OCI-LY1 (cell line): ENCODE measurements at regions not wholly inside any gene's neighbourhood (a gene's known extent, or its start where the extent isn't known, plus 50 kb on each side); places are given as distances from the start of the nearest gene placed in this dataset.

Experiments used
- CTCF ChIP-seq: fragments of 200-600 bp; sonication (generic), shearing (Covaris generic); IDR thresholded peaks from 2 replicates; pipeline ENCODE4 v1.5.1; 2017; ENCODE audit warnings: mild to moderate bottlenecking, antibody characterized with exemption, low read length, moderate library complexity, mixed read lengths
- EZH2 ChIP-seq: fragments of 200-600 bp; sonication (generic), shearing (Covaris generic); IDR thresholded peaks from 2 replicates; pipeline ENCODE4 v1.8.0; 2017; ENCODE audit warnings: borderline replicate concordance, mixed run types, mild to moderate bottlenecking, antibody characterized with exemption, low read length, moderate library complexity, mixed read lengths

DNA sequence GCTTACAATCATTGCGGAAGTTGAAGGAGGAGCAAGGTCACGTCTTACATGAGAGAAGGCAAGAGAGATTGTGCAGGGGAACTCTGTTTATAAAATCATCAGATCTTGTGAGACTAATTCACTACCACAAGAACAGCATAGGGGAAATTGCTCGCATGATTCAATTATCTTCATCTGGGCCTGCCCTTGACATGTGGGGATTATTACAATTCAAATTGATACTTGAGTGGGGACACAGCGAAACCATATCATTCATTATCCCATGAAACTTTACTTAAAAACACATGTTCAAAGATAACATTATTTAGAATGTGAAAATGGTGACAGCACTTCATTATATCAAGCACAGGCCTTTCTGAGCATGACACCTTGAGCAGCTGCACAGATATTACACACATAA is 1087.8 kb downstream of the C4orf33 start:
- TF ChIP-seq EZH2 (no peak), CTCF (no peak)
